ENCODE measurements at regions not wholly inside any gene's neighbourhood (a gene's known extent, or its start where the extent isn't known, plus 50 kb on each side); places are given as distances from the start of the nearest gene placed in this dataset.
"Not testable (repeated sequence)": the region's sequence is repeated elsewhere in the genome, so short reads cannot be mapped to it uniquely, and the experiment has no call there.

DNA sequence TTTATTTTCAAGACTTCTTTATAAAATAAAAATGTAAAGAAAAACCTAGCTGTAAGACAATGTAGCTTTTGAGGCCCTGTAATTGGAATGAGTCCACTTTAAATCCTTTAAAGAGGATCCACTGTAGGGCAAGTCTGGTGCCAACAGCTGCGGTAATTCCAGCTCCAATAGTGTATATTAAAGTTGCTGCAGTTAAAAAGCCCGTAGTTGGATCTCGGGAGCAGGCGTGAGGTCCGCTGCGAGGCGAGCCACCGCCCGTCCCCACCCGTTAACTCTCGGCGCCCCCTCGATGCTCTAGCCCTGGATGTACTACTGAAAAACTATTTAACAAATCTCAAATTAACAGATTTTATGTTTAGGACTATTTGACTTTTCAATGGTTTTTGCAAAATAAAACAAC lies 414.7 kb upstream of the SEMA3C start:
- no peak for DNase-seq

DNA sequence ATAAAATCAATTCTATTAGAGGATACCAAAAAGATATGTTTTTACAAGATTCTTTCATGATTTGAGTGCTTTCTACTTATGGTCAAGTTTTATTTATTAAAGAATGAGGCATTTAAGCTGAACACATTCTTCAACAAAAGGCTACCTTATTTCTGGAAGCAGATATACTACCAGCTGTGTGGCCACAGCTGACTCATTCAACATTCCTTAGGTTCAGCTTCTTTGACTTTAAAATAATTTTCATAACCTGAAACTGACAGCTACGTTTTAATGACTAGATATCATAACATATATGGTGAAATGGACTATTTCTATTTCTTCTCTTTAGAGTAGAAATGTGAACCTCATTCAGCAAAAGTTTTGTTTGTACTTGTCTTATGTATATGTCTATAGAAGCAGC lies 414.2 kb upstream of the SEMA3C start:
- DNase-seq = no peak

DNA sequence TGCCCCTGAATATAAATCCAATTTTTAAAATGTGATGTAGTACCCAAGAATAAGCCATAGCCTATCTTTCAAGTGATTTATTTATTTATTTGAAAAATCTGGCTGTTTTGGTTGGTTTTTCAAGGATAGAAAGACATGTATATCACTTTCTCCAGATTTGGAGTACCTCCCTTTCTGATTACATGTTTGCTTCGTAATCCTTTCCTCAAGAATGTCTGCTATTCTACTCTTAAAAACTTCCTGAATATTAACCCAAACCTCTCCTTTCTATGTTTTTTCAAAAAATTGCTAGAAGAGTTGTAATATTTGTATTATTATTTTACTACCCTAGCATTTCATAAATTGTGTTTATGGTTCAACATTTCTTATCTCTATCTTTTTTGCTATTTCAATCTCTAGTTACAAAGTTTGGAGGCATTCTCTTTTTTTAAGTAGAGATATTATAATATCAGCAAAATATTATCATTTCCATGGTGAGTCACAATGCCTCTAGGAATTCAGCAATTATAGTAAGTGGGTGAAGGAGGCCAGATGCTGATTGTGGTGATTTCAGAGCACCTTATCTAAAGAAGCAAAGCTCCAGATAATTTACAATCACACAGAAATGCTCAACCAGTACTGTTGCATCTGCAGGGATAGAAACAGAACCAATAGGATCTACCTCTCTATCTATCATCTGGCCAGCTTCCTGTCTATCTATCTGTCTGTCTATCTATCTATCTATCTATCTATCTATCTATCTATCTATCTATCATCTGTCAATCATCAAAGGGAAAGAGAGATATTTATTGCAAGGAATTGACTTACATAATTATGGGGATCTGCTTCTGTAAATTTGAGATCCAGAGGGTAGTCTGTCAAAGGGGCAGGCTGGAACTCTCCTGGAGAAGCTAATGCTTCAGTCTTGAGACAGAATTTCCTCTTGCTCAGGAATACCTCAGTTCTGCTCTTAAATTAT lies 412.5 kb upstream of the SEMA3C start:
- no peak for DNase-seq

DNA sequence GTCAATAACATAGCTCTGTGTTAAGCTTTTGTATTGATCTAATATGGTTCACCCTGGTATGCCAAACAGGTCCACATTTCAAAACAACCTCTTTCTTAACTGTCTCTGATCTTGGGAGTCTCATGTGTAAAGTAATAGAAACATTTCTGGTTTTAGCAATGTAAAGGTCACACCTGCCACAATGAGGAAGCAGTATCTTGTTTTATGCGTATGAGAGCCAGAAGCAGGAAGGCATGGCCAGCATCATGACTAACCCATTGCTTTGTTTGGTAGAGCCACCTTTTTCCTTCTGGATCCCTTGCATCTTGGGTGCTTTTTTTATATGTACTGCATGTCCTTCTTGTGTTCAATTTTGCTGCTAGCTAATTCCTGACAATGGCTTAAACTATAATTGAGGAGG lies 411.3 kb upstream of the SEMA3C start:
- no peak for DNase-seq

DNA sequence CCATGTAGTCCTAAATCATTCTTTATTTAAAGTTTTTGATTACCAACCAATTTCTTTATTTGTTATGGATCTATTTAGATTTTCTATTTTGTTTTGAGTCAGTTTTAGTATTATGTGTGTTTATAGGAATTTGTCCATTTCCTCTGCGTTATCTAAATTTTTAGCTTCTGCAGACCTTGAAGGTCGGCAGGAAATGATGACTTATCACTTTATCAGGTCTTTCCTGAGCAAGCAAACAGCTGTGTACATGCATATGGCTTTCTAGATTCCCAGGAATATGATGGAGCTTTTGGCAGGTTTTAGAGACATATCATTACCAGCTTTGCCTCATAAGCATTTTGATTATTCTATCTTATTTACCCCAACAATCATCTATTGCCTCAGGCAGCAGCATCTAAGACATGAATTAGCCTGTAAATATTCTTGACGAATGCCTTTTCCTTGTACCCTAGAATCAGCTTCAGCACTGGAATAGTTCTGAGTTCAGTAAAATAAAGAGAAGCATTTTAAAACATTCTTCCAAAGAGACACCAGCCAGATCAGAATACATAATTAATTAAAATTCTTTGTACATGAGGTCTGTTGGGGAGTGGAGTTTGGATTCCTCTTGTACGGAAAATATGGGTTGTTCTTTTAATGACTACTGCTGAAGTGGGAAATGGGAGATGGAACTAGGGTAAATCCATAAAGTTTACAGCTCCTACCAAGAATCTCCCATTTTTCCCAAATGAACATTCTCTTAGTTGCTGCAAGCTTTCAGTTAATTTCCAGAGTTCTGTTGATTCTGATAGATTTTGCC lies 408.8 kb upstream of the SEMA3C start:
- DNase-seq = no peak

DNA sequence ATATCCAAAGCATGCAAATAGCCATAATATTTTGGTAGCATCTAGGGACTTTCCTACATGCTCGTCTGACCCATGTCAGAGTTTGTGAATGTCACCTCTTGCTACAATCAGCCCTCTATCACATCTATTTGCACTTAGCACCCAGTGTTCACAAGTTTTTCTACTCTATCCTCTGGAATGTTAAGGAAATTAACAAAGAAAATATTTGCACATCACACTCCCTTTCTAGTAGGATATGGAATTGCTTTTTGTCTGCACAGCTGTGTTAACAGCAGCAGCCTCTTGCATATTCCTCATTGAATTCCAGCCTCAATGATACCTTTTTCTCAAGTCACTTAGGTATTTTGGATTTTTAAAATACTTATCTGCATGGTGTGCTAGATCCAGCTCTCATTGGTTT lies 403.1 kb upstream of the SEMA3C start:
- no peak for DNase-seq

DNA sequence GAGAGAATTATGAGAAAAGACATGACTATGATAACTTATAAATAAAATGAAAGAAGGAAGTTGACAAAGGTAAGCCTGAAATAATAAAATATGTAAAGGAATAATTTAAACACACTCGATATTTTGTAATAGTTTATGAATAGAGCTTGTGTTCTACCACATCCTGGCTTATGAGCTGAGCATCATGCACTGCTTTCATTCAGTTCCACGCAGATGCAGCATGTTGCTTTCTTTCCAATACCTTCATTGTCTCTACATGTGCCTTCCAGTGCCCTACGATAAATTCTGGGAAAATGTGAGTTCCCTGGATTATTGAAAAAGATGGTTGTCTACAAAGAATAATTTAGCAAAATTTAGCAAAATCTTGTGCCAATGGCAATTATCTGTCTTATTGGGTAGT lies 398.9 kb upstream of the SEMA3C start:
- no peak for DNase-seq

DNA sequence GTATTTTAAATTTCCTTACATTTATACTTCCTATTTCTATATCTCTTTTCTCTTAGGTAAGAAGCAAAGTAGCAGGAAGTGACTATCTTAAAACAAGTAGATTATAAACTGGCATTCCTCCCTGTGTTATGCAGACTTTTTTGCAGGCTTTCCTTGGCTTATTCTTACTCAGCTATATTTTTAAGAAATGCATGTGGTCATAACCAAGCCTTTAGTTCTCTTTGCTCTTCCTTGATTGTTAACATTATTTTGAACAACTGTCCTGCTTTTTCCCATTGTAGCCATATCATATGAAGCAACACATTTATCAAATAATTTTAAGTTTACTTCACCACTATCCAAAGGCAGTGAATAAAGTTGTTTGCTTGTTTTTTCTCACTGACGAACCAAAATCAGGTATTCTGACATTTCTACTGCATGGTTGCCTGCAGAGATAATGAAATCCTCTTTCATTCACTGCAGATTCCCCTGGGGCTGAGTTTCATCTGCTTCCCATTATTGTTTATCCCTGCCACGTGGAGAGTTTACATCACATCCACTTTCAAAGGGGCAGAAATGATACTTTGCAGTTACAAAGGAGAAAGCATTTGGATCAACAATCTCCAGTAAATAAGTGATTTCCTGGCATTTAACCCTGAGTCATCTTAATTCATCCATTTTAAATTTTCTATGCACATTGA lies 389.9 kb upstream of the SEMA3C start:
- no peak for DNase-seq

DNA sequence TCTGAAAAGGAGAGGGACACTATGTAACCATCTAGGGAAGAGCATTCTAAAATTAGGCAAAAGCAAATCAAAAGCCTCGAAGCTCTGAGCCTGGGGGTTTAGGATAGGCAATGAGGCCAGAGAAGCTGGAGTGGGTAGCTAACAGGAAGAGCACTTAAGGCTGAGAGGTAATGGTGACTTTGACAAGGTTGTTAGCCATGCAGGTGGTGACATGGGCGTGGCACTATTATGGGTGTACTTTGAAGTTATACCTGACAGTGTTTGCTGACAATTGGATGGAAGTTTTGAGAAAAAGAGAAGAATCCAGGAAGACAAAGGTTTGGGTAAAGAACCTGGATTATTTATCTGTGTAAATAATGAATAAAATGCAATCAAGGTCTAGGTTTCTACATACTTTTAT lies 383.0 kb upstream of the SEMA3C start:
- DNase-seq = peak; percentile 26

DNA sequence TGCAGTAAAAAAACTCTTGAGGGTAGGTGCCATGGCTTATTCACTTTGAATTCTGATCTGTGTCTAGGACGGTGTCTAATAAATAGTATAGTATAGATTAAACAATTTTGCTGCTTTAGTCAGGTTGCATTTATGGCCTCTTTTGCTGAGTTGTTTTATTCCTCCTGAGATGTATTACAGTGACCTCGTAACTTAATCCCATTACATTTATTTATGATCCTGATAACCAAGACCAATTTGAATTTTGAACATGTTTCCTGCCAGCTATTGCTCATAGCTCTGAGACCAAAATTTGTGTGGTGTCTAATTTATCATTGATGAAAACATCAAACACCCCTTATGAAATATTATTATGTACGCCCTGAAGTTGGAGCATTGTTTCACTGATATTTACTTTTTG lies 381.9 kb upstream of the SEMA3C start:
- no peak for DNase-seq

DNA sequence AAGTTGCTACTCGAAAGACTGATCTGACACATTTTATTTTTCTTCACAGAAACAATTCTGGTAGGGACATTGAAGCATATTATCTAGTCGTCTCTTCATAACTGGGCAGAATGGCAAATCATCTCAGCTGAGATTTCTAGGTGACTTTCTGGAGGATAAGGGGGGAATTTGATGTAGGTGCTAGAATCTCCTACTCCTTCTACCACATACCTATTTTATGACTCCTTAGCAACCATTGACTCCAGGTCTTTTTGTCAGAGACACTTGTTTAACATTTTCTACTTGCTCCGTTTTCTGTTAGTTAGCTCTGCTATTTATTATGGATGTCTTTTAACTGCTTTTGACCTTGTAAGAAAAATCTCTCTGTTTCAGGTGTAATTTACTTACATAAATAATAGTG lies 380.9 kb upstream of the SEMA3C start:
- no peak for DNase-seq

DNA sequence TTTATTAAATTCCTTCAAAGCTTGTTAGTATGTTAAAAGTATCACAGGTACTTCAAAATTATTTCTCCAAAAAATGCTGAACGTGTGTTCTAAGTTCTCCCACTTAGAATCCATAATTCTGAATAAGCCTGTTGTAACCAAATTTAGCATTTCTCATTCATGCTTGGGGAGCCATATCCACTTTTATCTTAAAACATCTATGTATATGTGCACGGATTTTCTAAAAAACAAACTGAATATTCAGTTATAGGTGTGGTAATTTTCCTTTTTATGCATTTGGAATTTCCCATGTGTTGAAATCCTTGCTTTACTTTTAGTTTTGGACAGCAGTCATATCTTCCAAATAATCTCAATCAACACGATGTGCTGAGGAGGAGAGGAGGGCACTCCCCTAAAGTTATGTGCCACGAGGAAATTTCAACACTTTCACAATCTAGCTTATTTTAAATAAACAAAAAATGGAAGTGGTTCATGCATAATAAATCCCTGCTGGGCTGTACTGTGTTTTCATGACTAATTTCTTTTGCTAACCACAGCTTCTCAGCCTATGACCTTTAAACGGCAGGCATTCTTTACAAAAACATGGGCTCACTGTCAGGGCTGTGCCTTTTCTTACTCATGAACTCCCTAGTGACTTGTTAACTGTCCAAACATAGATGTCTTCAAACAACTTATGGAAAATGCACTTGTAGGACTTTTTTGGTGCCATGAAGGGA lies 380.3 kb upstream of the SEMA3C start:
- no peak for DNase-seq

DNA sequence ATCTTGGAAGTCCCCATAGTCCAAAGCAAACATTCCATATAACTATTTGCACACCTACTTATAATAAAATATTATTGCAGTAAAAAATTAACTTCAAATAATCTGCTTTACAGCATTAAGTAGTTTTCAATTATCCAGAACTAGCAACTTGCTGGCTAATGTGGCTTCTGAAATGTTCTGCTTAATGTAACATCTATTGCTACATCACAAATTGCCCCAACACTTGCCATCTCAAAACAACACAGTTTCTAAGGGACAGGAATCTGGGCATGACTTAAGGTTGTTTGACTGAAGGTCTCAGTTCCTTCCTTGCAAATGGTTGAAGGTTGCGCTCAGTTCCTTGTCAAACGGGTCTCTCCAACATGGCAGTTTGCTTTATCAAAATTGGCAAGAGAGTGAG lies 378.5 kb upstream of the SEMA3C start:
- DNase-seq = no peak

DNA sequence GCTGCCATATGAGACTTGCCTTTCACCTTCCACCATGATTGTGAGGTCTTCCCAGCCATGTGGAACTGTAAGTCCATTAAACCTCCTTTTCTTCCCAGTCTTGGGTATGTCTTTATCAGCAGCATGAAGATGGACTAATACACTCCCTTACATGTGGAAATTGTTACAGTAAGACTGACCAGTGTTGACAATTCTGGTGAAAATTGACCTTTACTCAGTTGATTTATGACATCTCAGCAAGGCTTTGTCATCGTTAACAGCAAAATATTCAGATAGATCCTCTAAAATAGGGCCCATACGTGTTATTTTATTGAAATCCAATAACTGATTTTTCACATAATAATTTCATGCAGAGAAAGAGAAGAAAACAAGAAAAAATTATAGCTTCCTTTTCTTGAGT lies 377.9 kb upstream of the SEMA3C start:
- DNase-seq = no peak

DNA sequence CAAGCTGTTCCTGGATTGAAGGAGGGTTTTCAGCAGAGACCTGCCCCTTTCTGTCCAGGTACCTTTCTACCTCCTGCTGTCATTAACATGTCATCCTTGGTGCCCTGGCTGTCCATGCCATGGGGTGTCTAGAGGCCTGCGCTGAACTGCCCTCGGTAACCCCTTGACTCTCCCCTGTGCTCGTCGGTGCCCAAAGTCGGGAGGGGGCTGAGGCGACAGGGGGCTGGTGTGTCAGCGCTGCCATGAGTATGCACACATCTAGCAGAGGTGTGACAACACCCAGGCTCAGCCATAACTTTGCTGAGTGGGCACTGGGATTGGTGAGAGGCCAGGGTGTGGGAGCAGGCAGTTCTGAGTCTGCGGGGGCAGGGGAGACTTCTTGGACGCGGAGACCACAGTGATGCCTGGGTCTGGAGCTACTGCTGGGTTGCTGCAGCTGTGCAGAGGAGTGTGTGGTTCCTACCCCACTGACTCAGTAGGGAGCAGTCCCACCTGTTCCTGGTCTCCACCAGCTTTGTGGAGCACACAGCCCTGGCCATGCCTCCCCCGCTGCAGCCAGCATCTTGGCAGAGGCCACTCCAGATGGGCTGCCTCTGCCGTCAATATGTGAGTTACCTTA lies 376.2 kb upstream of the SEMA3C start:
- no peak for DNase-seq

DNA sequence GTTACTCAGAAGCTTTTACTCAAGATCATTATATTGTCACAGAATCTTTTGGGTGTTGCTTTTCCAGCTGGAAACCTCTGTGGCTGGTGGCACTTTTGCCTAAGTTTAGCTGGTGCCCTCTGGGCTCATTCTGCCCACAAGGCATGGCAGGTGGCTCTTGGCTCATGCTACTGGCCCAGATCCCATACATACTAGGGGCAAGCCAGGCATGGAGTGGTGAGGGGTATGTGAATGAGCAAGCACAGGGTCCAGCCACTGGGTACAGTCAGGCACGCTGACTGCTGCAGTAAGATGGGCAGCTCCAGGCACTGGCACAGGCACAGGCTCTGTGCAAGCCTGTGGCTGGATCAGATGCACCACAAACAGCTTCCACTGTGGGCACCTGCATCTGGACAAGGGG lies 375.0 kb upstream of the SEMA3C start:
- DNase-seq = no peak

DNA sequence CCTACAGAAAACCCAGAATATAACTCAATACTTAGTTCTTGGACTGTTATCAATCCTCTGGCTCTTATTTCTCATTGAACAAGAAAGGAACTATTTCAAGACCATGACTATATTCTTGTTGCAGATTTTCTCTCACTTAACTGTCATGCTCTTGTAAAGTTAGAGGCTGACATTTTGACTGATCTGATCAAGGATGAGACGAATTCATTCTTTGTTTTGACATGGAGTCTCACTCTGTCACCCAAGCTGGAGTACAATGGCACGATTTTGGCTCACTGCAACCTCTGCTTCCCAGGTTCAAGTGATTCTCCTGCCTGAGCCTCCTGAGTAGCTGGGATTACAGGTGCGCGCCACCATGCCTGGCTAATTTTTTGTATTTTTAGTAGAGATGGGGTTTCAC lies 367.9 kb upstream of the SEMA3C start:
- not testable (repeated sequence) for DNase-seq

DNA sequence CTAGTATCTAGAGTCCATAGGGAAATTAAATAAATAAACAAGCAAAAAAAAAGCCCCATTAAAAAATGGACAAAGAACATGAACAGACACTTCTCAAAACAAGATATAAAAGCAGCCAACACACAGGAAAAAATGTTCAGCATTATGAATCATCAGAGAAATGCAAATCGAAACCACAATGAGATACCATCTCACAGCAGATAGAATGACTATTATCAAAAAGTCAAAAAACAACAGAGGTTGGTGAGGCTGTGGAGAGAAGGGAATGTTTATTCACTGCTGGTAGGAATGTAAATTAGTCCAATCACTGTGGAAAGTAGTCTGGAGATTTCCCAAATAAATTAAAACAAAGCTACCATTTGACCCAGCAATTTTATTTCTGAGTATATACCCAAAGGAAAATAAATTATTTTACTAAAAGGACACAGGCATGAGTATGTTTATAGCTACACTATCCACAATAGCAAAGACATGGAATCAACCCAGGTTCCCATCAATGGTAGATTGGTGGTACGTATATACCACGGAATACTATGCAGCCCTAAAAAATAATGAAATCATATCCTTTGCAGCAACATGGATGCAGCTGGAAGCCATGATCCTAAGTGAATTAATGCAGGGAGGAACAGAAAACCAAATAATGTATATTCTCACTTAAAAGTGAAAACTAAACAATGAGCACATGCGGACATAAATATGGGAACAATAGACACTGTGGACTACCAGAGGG lies 366.5 kb upstream of the SEMA3C start:
- DNase-seq = no peak

DNA sequence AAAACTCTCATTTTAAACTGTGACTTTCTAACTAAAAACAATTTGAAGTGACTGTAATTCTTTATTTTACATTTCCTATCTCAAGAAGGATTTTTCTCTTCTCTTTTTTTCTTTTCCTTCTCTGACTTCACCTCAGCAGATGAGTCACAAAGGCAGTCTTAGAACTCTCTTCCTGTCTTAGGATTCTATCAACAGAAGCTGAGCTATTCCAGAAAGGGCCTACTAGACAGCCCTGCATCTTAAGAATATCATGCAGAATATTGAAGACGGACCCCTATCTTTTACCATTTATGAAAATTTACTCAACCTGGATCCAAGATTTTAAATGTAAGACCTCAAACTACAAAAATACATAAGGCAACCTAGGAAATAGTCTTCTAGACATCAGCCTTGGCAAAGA lies 365.7 kb upstream of the SEMA3C start:
- DNase-seq = no peak

DNA sequence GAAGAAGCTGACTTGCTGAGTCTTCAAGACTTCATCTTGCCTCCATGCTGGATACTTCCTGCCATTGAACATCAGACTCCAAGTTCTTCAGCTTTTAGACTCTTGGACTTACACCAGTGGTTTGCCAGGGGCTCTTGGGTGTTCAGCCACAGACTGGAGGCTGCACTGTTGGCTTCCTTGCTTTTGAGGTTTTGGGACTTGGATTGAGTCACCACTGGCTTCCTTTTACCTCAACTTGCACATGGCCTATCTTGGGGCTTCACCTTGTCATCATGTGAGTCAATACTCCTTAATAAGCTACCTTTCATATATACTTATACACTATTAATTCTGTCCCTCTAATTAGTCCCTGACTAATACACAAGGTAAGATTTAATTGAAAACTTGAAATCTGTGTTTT lies 361.7 kb upstream of the SEMA3C start:
- DNase-seq = no peak

DNA sequence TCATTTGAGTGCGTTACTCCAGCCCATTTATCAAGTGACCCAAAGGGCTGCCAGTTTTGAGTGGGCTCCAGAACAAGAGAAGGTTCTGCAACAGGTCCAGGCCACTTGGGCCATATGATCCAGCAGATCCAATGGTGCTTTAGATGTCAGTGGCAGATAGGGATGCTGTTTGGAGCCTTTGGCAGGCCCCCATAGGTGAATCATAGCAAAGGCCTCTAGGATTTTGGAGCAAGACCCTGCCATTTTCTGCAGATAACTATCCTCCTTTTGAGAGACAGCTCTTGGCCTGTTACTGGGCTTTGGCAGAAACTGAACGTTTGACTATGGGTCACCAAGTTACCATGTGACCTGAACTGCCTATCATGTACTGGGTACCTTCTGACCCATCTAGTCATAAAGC lies 358.8 kb upstream of the SEMA3C start:
- no peak for DNase-seq

Measured in DMS153 (cell line).